Astrocyte (in vitro differentiated cells and primary cell): ENCODE measurements at regions not wholly inside any gene's neighbourhood (a gene's known extent, or its start where the extent isn't known, plus 50 kb on each side); places are given as distances from the start of the nearest gene placed in this dataset.

Source experiments
- DNase-seq: peaks from one replicate; pipeline ENCODE4 v3.0.0-alpha.2; 2010; ENCODE audit warnings: low read depth
- FAIRE-seq: peaks from 2 replicates; lab custom pipeline; 2011; peaks lifted over from hg19 to GRCh38; lab: Jason Lieb, UNC
- H2AFZ ChIP-seq: 2 replicates; pipeline ENCODE4 v1.6.0; 2012; ENCODE audit warnings: low read depth, low read length, inconsistent platforms
- H3K27ac ChIP-seq: 2 replicates; pipeline ENCODE4 v1.5.1; 2011; ENCODE audit warnings: low read depth, low read length, inconsistent platforms
- H3K27me3 ChIP-seq: 2 replicates; pipeline ENCODE4 v1.6.0; 2011; ENCODE audit warnings: low read length, inconsistent platforms; ENCODE audit not compliant: insufficient read depth
- H3K36me3 ChIP-seq: 2 replicates; pipeline ENCODE4 v1.5.1; 2011; ENCODE audit warnings: low read length, inconsistent platforms; ENCODE audit not compliant: insufficient read depth
- H3K4me1 ChIP-seq: 2 replicates; pipeline ENCODE4 v1.5.1; 2011; ENCODE audit warnings: low read length, inconsistent platforms; ENCODE audit not compliant: insufficient read depth
- H3K4me2 ChIP-seq: 2 replicates; pipeline ENCODE4 v1.6.0; 2012; ENCODE audit warnings: low read length, inconsistent platforms
- H3K4me3 ChIP-seq: 2 replicates; pipeline ENCODE4 v1.5.1; 2011; ENCODE audit warnings: low read depth, mild to moderate bottlenecking, low read length, inconsistent platforms; ENCODE audit not compliant: insufficient read depth
- H3K79me2 ChIP-seq: 2 replicates; pipeline ENCODE4 v1.6.0; 2012; ENCODE audit warnings: mild to moderate bottlenecking, low read length, inconsistent platforms; ENCODE audit not compliant: insufficient read depth
- H3K9ac ChIP-seq: 2 replicates; pipeline ENCODE4 v1.6.0; 2012; ENCODE audit warnings: mild to moderate bottlenecking, low read length, inconsistent platforms
- H3K9me3 ChIP-seq: 2 replicates; pipeline ENCODE4 v1.5.1; 2012; ENCODE audit warnings: low read depth, mild to moderate bottlenecking, low read length, inconsistent platforms; ENCODE audit not compliant: insufficient read depth
- H4K20me1 ChIP-seq: 2 replicates; pipeline ENCODE4 v1.6.0; 2012; ENCODE audit warnings: low read length, inconsistent platforms; ENCODE audit not compliant: insufficient read depth
- H3K27ac Mint-ChIP-seq: one replicate; pipeline ENCODE4 v1.8.0; 2021; ENCODE audit warnings: mild to moderate bottlenecking, mixed read lengths; ENCODE audit not compliant: unreplicated experiment
- H3K27me3 Mint-ChIP-seq: one replicate; pipeline ENCODE4 v1.8.0; 2021; ENCODE audit warnings: low read depth, mixed read lengths; ENCODE audit not compliant: unreplicated experiment
- H3K36me3 Mint-ChIP-seq: one replicate; pipeline ENCODE4 v1.8.0; 2021; ENCODE audit warnings: low read depth, mixed read lengths; ENCODE audit not compliant: unreplicated experiment
- H3K4me1 Mint-ChIP-seq: one replicate; pipeline ENCODE4 v1.8.0; 2021; ENCODE audit warnings: low read depth, mixed read lengths; ENCODE audit not compliant: unreplicated experiment
- H3K4me3 Mint-ChIP-seq: one replicate; pipeline ENCODE4 v1.8.0; 2021; ENCODE audit warnings: mild to moderate bottlenecking, moderate library complexity, mixed read lengths; ENCODE audit not compliant: unreplicated experiment
- H3K9me3 Mint-ChIP-seq: one replicate; pipeline ENCODE4 v1.8.0; 2021; ENCODE audit warnings: mild to moderate bottlenecking, mixed read lengths; ENCODE audit not compliant: unreplicated experiment
- EZH2 ChIP-seq: IDR thresholded peaks from 2 replicates; pipeline ENCODE4 v1.6.1; 2012; ENCODE audit warnings: mild to moderate bottlenecking, low read length, inconsistent platforms; ENCODE audit not compliant: insufficient read depth
- TF ChIP-seq, protein P1 (sequence below): IDR thresholded peaks from 2 replicates; pipeline ENCODE4 v1.5.1; 2011; ENCODE audit warnings: low read depth, mild to moderate bottlenecking, inconsistent platforms, low read length, moderate library complexity; ENCODE audit not compliant: insufficient read depth

DNA sequence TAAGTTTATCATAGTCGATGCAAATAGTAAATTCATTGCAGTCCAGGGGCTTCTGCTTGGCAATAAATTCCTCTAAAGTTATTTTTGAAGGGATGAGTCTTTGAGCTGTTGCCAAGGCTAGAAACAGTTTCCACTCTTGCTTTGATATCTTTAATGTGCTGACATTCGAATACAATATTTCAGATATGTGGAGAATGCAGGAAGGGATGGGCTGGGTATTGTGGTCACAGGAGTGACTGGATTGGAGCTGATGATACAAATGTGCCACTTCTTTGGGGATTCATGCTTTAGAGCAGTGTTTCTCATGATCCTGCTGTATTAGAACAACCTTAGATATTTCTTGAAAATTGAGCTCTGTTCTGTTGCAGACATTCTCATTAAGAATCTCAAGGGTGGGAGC is 139.0 kb downstream of the PRDM13 start:
- Mint-ChIP-seq H3K4me3 (no peak overlapping the region), H3K27ac (peak overlapping the region; percentile 29), H3K4me1 (peaks cover 2% of the 10 kb centered on the region), H3K9me3 (no peaks in the 10 kb centered on the region), H3K36me3 (no peaks in the 10 kb centered on the region), H3K27me3 (peaks cover 10% of the 10 kb centered on the region)
- DNase-seq (peak; percentile 18), FAIRE-seq (no peak)
- H3K27me3 ChIP-seq = peaks cover 3% of the 10 kb centered on the region
- no peak overlapping the region for H3K9ac ChIP-seq
- no peaks in the 10 kb centered on the region for H3K4me1 ChIP-seq
- no peak overlapping the region for H3K4me3 ChIP-seq
- H3K9me3 ChIP-seq = no peaks in the 10 kb centered on the region
- no peaks in the 10 kb centered on the region for H4K20me1 ChIP-seq
- H3K27ac ChIP-seq = no peak overlapping the region
- no peaks in the 10 kb centered on the region for H3K79me2 ChIP-seq
- no peaks in the 10 kb centered on the region for H3K36me3 ChIP-seq
- no peak for TF ChIP-seq EZH2
- TF ChIP-seq, protein P1, sequence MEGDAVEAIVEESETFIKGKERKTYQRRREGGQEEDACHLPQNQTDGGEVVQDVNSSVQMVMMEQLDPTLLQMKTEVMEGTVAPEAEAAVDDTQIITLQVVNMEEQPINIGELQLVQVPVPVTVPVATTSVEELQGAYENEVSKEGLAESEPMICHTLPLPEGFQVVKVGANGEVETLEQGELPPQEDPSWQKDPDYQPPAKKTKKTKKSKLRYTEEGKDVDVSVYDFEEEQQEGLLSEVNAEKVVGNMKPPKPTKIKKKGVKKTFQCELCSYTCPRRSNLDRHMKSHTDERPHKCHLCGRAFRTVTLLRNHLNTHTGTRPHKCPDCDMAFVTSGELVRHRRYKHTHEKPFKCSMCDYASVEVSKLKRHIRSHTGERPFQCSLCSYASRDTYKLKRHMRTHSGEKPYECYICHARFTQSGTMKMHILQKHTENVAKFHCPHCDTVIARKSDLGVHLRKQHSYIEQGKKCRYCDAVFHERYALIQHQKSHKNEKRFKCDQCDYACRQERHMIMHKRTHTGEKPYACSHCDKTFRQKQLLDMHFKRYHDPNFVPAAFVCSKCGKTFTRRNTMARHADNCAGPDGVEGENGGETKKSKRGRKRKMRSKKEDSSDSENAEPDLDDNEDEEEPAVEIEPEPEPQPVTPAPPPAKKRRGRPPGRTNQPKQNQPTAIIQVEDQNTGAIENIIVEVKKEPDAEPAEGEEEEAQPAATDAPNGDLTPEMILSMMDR = no peak
- no peak overlapping the region for H2AFZ ChIP-seq
- H3K4me2 ChIP-seq = peak overlapping the region; percentile 17

DNA sequence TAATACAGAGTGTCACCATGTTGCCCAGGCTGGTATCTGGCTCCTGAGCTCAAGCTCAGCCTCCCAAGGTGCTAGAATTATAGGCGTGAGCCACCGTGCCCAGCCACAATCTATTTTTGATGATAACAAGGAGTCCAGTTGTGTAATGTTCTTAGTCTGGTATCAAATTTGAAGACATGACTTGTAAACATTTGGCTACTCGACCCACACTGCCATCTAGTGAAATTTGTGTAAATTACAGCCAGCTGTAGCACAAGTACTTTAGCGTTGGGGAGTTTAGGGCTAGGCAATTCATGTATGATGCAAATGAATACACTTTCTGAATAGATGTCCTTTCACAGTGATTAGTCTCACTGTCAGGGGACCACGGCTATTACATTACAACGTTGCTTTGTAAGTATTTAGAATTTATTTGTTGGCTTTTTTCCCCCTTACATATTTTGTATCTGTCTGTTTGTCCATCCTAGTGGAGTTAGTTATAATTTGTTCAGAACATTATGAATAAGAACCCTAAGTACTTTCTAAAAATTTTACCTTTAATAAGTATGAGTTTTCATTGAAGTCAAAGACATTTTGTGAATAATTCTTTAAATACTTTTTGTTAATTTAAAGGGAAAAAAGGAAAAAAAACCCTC is 139.7 kb downstream of the PRDM13 start:
- peaks cover 10% of the 10 kb centered on the region for H3K27me3 Mint-ChIP-seq
- H3K4me3 Mint-ChIP-seq = no peak overlapping the region
- H3K4me1 Mint-ChIP-seq = peaks cover 2% of the 10 kb centered on the region
- H3K27me3 ChIP-seq = peaks cover 3% of the 10 kb centered on the region
- no peaks in the 10 kb centered on the region for H3K9me3 Mint-ChIP-seq
- peak; percentile 67 for FAIRE-seq
- TF ChIP-seq EZH2 = no peak
- TF ChIP-seq, protein P1 = peak; percentile 92
- no peak overlapping the region for H3K27ac Mint-ChIP-seq
- H3K36me3 Mint-ChIP-seq = no peaks in the 10 kb centered on the region
- no peaks in the 10 kb centered on the region for H3K36me3 ChIP-seq
- H4K20me1 ChIP-seq = no peaks in the 10 kb centered on the region
- H2AFZ ChIP-seq = no peak overlapping the region
- no peaks in the 10 kb centered on the region for H3K4me1 ChIP-seq
- H3K4me3 ChIP-seq = no peak overlapping the region
- DNase-seq = peak; percentile 36
- H3K27ac ChIP-seq = no peak overlapping the region
- no peak overlapping the region for H3K9ac ChIP-seq
- no peaks in the 10 kb centered on the region for H3K9me3 ChIP-seq
- no peak overlapping the region for H3K4me2 ChIP-seq
- no peaks in the 10 kb centered on the region for H3K79me2 ChIP-seq

DNA sequence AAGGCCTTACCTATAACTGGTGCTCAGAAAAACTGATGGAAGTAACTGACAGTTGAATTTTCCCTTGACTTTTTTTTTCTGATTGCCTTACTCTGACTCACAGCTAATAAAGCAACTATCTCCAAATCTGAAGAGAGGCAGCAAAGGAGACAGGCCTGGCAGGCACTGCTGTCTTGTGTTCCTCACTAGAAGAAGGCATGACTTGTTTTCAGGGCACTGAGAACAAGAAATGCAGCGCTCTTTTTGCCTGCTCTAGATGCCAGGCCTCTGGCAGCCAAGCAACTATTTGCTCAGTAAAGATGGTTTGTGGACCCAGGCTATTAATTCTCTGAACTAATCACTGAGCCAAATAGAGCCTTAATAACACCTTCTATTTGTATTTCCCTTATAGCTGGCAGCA is 155.1 kb downstream of the PRDM13 start:
- Histone ChIP-seq H3K27me3 (no peaks in the 10 kb centered on the region), H3K9me3 (no peaks in the 10 kb centered on the region), H2AFZ (no peak overlapping the region), H3K27ac (no peak overlapping the region), H3K4me3 (no peak overlapping the region), H3K9ac (no peak overlapping the region), H4K20me1 (no peaks in the 10 kb centered on the region), H3K79me2 (no peaks in the 10 kb centered on the region), H3K36me3 (no peaks in the 10 kb centered on the region), H3K4me2 (no peak overlapping the region), H3K4me1 (no peaks in the 10 kb centered on the region)
- no peaks in the 10 kb centered on the region for H3K9me3 Mint-ChIP-seq
- H3K27me3 Mint-ChIP-seq = no peaks in the 10 kb centered on the region
- no peak overlapping the region for H3K4me3 Mint-ChIP-seq
- no peaks in the 10 kb centered on the region for H3K36me3 Mint-ChIP-seq
- FAIRE-seq (no peak), DNase-seq (no peak)
- no peaks in the 10 kb centered on the region for H3K4me1 Mint-ChIP-seq
- no peak overlapping the region for H3K27ac Mint-ChIP-seq
- TF ChIP-seq EZH2 = no peak
- TF ChIP-seq, protein P1 = no peak
